Hepatocyte (in vitro differentiated cells): ENCODE measurements at regions not wholly inside any gene's neighbourhood (a gene's known extent, or its start where the extent isn't known, plus 50 kb on each side); places are given as distances from the start of the nearest gene placed in this dataset.

ENCODE experiments used
- DNase-seq: peaks from one replicate; pipeline ENCODE4 v3.0.0-alpha.2; 2016; ENCODE audit warnings: low spot score
- H2AFZ ChIP-seq: fragments of 200-600 bp; sonication (generic); 2 replicates; pipeline ENCODE4 v1.6.0; 2016; ENCODE audit warnings: antibody characterized with exemption, mild to moderate bottlenecking
- H3K27ac ChIP-seq: fragments of 200-600 bp; sonication (generic); 2 replicates; pipeline ENCODE4 v1.5.1; 2016; ENCODE audit warnings: mild to moderate bottlenecking
- H3K27me3 ChIP-seq: fragments of 200-600 bp; sonication (generic); 2 replicates; pipeline ENCODE4 v1.6.1; 2016
- H3K36me3 ChIP-seq: fragments of 200-600 bp; sonication (generic); replicated peaks from 2 replicates; pipeline ENCODE4 v1.5.1; 2016; ENCODE audit warnings: low read depth; ENCODE audit not compliant: insufficient read depth
- H3K4me1 ChIP-seq: fragments of 200-600 bp; sonication (generic); 2 replicates; pipeline ENCODE4 v1.5.1; 2016; ENCODE audit warnings: mild to moderate bottlenecking, moderate library complexity; ENCODE audit not compliant: insufficient read depth
- H3K4me2 ChIP-seq: fragments of 200-600 bp; sonication (generic); 2 replicates; pipeline ENCODE4 v1.6.0; 2016
- H3K4me3 ChIP-seq: fragments of 200-600 bp; sonication (generic); 2 replicates; pipeline ENCODE4 v1.5.1; 2016; ENCODE audit warnings: mild to moderate bottlenecking
- H3K79me2 ChIP-seq: fragments of 200-600 bp; sonication (generic); 2 replicates; pipeline ENCODE4 v1.6.0; 2017; ENCODE audit warnings: mild to moderate bottlenecking
- H3K9me2 ChIP-seq: fragments of 200-600 bp; sonication (generic); replicated peaks from 2 replicates; pipeline ENCODE4 v1.6.0; 2017; ENCODE audit warnings: mild to moderate bottlenecking; ENCODE audit not compliant: insufficient read depth
- H3K9me3 ChIP-seq: fragments of 200-600 bp; sonication (generic); 2 replicates; pipeline ENCODE4 v1.5.1; 2016; ENCODE audit warnings: low read depth, mild to moderate bottlenecking
- H4K20me1 ChIP-seq: fragments of 200-600 bp; sonication (generic); 2 replicates; pipeline ENCODE4 v1.6.0; 2016; ENCODE audit warnings: mild to moderate bottlenecking; ENCODE audit not compliant: insufficient read depth, poor library complexity, severe bottlenecking
- CTCF ChIP-seq: fragments of 200-600 bp; sonication (generic); IDR thresholded peaks from 2 replicates; pipeline ENCODE4 v1.5.1; 2016; ENCODE audit warnings: antibody characterized with exemption, mild to moderate bottlenecking; ENCODE audit not compliant: poor library complexity
- EZH2 ChIP-seq: fragments of 200-600 bp; sonication (generic); IDR thresholded peaks from 2 replicates; pipeline ENCODE4 v1.6.1; 2016; ENCODE audit warnings: antibody characterized with exemption, mild to moderate bottlenecking, borderline replicate concordance
- EZH2phosphoT487 ChIP-seq: fragments of 200-600 bp; sonication (generic); IDR thresholded peaks from one replicate; pipeline ENCODE4 v1.6.1; 2018; ENCODE audit warnings: antibody characterized with exemption, mild to moderate bottlenecking, low read depth, moderate library complexity; ENCODE audit not compliant: unreplicated experiment, severe bottlenecking
- whole genome bisulfite sequencing: methylation state at CpG from one replicate; pipeline ENCODE4 v1.1.6; 2016; ENCODE audit warnings: low lambda C conversion rate; ENCODE audit errors: missing lambda C conversion rate; 5-methylcytosine and 5-hydroxymethylcytosine counted together

DNA sequence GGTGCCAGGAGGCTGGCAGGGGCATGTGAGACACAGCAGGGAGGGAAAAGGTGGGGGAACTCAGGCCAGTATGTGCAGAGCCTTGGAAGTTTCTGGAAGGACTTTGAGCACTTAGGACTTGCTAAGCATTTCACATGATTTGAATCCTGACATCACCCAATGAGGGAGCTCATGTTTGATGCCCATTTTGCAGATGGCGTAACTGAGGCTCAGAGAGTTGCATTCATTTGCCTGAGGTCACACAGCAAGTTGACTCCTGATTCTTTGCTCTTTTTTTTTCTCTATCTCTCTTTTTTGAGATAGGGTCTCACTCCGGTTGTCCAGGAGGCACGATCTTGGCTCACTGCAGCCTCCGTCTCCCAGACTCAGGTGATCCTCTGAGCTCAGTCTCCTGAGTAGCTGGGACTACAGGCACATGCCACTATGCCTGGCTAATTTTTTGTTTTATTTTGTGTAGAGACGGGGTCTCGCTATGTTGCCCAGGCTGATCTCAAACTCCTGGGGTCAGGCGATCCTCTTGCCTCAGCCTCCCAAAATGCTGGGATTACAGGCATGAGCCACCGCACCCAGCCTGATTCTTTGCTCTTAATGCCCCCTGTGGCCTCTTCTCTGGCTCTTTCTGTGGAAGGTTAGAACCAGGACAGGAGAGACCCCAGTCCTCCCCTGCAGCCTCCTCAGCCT, 246.1 kb downstream of the RBM19 start:
- Histone ChIP-seq H3K79me2 (no peaks in the 10 kb centered on the region), H4K20me1 (no peaks in the 10 kb centered on the region), H3K27me3 (no peaks in the 10 kb centered on the region), H2AFZ (no peak overlapping the region), H3K4me3 (no peak overlapping the region), H3K36me3 (no peaks in the 10 kb centered on the region), H3K4me1 (no peaks in the 10 kb centered on the region), H3K27ac (no peak overlapping the region), H3K4me2 (no peak overlapping the region), H3K9me3 (no peaks in the 10 kb centered on the region), H3K9me2 (no peaks in the 10 kb centered on the region)
- DNase-seq: no peak
- TF ChIP-seq CTCF (no peak), EZH2 (no peak), EZH2phosphoT487 (no peak)
- WGBS: 94% methylated on average over 8 of the region's 8 CpGs

DNA sequence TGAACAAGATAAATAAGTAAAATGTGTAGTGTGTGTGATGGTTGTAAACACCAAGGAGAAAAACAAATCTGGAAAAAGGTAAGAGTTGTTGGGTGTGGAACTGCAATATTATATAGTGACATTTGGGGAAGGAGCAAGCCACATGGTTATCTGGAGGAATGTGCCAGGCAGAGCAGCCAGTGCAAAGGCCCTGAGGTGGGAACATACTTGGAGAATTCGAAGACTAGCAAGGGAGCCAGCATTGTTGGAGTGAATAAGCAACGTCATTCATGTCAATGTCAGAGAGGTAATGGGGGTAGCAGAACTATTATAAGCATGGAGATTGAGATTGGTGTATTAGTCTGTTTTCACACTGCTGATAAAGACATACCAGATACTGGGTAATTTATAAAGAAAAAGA, 241.5 kb upstream of the LHX5 start:
- H3K27ac ChIP-seq: no peak overlapping the region
- no peaks in the 10 kb centered on the region for H3K9me3 ChIP-seq
- no peaks in the 10 kb centered on the region for H4K20me1 ChIP-seq
- no peaks in the 10 kb centered on the region for H3K36me3 ChIP-seq
- no peak overlapping the region for H3K4me2 ChIP-seq
- no peak for DNase-seq
- no peaks in the 10 kb centered on the region for H3K9me2 ChIP-seq
- H3K4me3 ChIP-seq: no peak overlapping the region
- H3K4me1 ChIP-seq: no peaks in the 10 kb centered on the region
- no peak overlapping the region for H2AFZ ChIP-seq
- peaks cover 6% of the 10 kb centered on the region for H3K27me3 ChIP-seq
- WGBS: 85% methylated on average over 2 of the region's 2 CpGs
- TF ChIP-seq EZH2: no peak
- no peak for TF ChIP-seq CTCF
- TF ChIP-seq EZH2phosphoT487: no peak
- H3K79me2 ChIP-seq: no peaks in the 10 kb centered on the region

- Histone ChIP-seq H3K27me3 (peaks cover 6% of the 10 kb centered on the region), H4K20me1 (no peaks in the 10 kb centered on the region), H3K4me2 (no peak overlapping the region), H3K9me2 (no peaks in the 10 kb centered on the region), H3K36me3 (no peaks in the 10 kb centered on the region), H2AFZ (no peak overlapping the region), H3K4me3 (no peak overlapping the region), H3K79me2 (no peaks in the 10 kb centered on the region), H3K9me3 (no peaks in the 10 kb centered on the region), H3K27ac (no peak overlapping the region), H3K4me1 (no peaks in the 10 kb centered on the region)
- no peak for TF ChIP-seq EZH2phosphoT487
- TF ChIP-seq EZH2: no peak
- no peak for TF ChIP-seq CTCF
- 87% methylated on average over 5 of the region's 5 CpGs for WGBS
- DNase-seq: no peak
Observed at GRCh38 chr12:113712481-113712880, 240.8 kb upstream of the LHX5 start.
